Activated T-cell treated with anti-CD3 and anti-CD28 coated beads, Interleukin-2, amount 50 U/mL, for 1 hour (primary cell): ENCODE measurements at regions not wholly inside any gene's neighbourhood (a gene's known extent, or its start where the extent isn't known, plus 50 kb on each side); places are given as distances from the start of the nearest gene placed in this dataset.

Experiments used
- DNase-seq: peaks from one replicate; pipeline ENCODE4 v3.0.0-alpha.2; 2020

DNA sequence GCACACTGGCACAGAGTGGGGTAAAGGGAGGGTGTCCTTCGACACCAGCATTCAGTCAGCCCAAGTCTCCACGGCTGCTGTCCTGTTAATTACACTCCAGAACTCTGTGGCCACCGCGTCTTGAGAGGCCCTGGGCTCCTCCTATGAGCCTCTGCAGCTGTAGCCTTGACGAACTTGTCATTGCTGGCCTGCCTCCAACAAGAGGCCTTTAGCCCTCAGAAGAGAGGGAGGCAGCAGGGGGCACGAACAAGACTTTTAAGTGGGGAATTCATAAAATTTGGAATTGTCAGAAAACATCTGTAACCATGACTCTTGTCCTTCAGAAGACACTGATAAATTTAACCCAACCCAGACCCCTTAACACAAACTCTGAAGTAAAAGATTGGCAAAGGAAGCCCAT, 241.9 kb downstream of the UQCRFS1 start:
- DNase-seq = no peak

DNA sequence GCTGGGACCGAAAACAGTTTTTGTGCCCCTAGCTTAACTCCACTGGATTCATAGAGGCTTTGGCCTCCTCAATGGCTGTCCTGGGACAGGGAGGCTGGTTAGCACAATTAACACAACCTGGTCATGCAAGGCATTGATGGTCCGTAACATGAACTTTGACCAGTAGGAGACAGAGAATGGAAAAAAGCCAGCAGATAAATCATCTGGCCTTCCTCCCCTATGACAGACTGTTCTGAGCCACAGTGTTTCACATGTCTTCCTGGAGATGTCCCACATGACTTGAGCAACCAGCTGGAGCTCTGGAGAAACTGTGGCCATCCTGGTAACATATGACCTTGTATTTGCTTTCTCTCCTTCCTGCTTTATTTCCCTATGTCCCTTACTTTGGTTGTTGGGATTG, 244.2 kb downstream of the UQCRFS1 start:
- no peak for DNase-seq

GRCh38 chr19:28966737-28967399, 246.1 kb downstream of the UQCRFS1 start:
- DNase-seq = no peak

DNA sequence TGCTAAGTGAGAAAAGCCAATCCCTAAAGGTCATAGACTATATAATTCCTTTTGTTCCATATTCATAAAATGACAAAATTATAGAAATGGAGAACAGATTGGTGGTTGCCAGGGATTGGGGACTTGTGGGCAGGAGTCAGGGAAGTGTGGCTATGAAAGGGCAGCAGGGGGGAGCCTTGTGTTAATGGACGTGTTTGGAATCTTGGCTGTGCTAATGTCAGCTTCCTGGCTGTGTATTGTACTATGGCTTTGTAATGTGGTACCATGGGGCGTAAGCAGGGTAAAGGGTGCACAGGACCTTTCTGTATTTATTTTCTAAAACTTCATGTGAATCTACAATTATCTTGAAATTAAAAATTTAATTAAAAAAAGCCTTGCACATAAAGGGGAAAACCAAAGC, 248.5 kb downstream of the UQCRFS1 start:
- no peak for DNase-seq

DNA sequence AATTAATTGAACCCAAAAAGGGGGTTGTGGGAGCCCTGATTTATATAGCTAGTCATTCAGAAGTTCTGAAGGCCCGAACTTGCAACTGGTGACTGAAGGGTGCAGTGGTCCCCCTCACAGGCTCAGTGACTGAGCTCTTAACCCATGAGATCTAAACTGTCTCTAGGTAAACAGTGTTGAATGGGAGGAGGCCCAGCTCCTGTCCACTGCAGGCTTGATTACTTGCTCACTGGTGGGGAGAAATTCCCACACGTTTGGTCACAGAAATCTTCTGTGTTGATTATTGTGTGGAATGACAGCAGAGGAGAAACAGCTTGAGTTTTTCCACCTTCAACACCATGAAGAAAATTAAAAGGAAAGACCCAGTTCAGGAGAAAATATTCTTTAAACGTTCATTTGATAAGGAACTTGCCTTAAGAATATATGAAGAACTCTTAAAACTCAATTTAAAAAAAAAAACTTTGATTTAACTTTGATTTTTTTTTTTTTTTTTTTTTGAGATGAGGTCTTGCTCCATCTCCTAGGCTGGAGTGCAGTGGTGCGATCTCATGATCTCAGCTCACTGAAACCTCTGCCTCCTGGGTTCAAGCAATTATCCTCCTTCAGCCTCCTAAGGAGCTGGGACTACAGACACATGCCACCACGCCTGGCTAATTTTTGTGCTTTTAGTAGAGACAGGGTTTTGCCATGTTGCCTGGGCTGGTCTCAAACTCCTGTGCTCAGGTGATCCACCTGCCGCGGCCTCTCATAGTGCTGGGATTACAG, 249.3 kb downstream of the UQCRFS1 start:
- DNase-seq = no peak

DNA sequence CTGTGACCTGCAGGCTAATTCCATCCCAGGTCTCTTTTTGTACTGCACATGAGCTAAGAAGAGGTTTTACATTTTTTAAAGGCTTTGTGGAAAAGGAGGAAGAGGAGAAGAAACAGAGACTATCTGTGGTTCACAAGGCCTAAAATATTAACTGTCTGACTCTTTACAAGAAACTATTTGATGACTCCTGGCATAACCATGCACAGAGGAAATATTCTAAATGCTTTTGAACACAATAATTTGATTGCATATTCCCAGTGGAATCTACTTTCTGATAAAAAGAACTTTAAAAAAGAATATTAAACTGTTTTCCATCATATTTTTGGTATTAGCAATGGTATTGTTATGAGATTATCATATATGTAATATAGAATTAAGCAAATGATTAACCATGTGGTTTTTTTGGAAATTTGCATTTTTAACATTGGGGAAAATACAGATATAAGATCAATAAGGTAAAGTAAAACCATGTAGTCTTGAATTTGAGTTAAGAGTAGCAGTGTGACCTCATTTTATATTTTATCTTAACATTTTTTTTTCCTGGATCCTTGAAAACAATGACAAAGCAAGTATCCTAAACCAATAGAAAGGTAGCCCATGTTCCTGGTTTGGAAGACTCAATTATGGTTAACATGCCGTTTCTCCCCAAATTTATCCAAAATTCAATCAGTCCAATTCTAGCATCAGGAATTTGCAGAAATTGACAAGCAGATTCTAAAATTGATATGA, 251.0 kb downstream of the UQCRFS1 start:
- DNase-seq = no peak

- DNase-seq = no peak
Measured at GRCh38 chr19:28960986-28961705, 251.8 kb downstream of the UQCRFS1 start.

GRCh38 chr19:28960586-28960985, 252.4 kb downstream of the UQCRFS1 start:
- no peak for DNase-seq

- DNase-seq = no peak
Measured at GRCh38 chr19:28956961-28957360, 256.0 kb downstream of the UQCRFS1 start.

DNA sequence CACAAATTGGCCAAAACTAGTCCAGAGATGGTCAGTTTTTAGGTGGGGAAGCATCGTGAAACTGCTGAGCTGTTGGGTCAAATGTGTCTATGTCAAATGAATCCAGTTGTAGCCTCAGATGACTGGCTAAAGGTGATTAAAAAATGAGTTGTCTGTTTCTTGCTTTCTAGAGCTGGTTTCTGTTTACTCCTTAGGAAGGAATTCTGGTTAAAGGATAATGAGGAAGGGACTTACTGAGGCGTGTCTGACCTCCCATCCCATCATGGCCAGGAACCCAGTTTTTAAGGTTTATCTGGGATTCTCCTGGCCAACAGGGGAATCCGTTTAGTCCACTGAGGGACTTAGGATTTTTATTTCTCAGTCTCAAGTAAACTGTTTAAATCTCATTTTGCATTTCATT, 256.5 kb downstream of the UQCRFS1 start:
- no peak for DNase-seq

DNA sequence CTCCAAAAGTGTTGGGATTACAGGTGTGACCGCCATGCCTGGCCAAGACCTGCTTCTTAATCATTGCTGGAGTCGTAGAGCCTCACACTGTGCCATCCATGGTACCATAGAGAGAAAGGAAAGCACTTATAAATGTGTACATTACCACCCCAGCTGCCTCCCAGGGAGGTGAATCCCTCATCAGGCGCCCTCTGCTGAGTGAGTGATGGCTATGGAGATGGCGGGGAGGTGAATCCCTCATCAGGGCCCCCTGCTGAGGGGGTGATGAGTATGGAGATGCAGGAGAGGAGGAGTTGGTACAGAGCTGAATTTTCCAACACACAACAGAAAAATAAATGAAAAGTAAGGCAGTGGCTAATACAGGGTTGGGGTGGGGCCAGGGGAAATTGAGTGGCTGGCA, 263.4 kb downstream of the UQCRFS1 start:
- DNase-seq = no peak

- no peak for DNase-seq
Measured at GRCh38 chr19:28949027-28949426, 263.9 kb downstream of the UQCRFS1 start.

- no peak for DNase-seq
Measured at GRCh38 chr19:28948566-28948965, 264.4 kb downstream of the UQCRFS1 start.

DNA sequence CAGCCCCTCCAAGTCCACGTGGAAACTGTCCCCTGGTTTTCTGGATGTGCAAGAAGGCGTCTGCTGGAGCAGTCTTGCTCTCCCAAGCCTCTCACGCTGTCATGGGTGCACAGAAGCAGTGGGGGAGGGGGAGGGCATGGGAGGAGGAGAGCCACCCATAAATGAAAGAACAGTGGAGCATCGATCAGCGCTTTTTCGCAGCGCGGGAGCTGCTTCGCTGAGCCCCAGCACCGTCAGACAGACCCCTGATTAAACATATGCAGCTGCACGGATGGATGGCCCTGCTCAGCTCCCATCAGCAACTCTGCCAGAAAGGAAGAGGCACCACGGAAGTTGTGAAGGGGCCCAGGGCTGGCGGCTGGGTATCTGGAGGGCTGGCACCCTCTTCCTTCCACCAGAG, 264.9 kb downstream of the UQCRFS1 start:
- DNase-seq = no peak

- DNase-seq = no peak
Measured at GRCh38 chr19:28943651-28944050, 269.3 kb downstream of the UQCRFS1 start.

DNA sequence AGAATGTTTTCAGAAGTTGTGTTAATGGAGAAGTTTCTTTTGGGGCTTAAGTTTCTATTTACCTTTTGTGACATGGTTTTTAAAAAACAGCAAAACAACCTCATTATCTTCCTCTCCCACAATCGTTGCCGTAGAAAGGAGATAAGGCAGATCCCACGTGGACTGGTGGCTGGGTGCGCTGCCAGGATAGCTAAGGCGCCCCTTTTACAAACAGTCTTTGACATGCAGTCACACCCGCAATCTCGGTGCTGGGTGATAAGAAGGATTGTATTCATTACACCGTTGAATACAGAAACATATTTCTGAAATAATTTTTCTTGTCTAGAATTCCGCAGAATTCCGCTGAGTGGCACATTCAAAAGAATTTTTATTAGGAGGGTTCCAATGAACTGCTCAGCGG, 271.1 kb downstream of the UQCRFS1 start:
- no peak for DNase-seq

GRCh38 chr19:28940751-28941500, 272.0 kb downstream of the UQCRFS1 start:
- DNase-seq = no peak

DNA sequence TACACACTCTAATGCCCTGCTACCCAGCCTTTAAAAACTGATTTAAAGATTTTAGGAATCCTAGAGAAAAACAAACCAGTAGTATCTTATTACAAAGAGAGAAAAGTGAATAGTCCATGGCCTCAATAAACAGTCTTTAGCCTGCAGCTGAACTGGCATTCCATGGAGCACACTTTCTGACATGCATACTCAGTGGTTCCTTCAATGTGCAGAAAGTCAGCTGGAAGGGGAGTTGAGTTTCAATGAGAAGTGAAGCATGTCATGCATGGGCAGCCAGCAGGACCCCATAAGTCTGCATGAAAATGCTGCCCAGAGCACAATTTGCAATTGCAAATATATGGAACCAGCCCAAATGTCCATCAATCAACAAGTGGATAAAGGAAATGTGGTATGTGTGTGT, 273.7 kb downstream of the UQCRFS1 start:
- no peak for DNase-seq

DNA sequence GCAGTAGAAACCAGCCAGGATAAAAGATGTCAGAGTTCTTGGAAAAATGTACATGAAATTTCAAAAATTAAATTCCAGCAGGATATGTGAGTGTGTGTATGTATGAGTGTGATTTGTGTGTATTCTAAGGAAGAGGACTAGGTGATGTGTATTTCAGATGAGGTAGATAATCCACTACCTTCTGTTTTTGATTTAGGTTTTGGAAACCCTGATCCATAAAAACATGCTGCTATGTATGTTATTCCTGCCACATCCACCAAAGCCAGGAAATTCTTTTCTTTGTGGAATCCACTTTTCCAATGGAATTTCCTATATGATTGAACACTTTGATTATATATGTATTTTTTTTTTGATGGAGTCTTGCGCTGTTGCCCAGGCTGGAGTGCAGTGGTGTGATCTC, 276.9 kb downstream of the UQCRFS1 start:
- DNase-seq = no peak

- DNase-seq = no peak
Measured at GRCh38 chr19:28934631-28935030, 278.3 kb downstream of the UQCRFS1 start.

- DNase-seq = no peak
Measured at GRCh38 chr19:28933039-28933438, 279.9 kb downstream of the UQCRFS1 start.

DNA sequence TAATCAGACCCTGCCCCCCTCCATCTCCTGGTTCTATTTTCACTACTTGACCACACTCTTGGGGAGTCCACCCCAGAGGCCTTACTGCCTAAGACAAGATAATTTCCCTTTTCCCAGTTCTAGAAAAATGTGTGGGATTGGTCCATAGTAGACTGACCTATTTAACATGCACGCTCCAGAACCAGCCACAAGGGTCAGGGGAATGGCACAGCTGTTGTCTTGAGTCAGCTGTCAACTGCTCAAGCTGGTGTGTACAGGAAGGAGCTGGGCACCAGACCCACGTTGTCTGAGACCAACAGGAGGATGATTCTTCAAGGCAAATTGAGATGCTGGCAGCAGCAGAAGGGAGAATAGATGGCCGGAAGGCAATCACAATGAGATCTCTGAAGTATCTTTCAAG, 280.5 kb downstream of the UQCRFS1 start:
- DNase-seq = no peak

- no peak for DNase-seq
Measured at GRCh38 chr19:28929006-28929405, 283.9 kb downstream of the UQCRFS1 start.
